ENCODE measurements at regions not wholly inside any gene's neighbourhood (a gene's known extent, or its start where the extent isn't known, plus 50 kb on each side); places are given as distances from the start of the nearest gene placed in this dataset.

DNA sequence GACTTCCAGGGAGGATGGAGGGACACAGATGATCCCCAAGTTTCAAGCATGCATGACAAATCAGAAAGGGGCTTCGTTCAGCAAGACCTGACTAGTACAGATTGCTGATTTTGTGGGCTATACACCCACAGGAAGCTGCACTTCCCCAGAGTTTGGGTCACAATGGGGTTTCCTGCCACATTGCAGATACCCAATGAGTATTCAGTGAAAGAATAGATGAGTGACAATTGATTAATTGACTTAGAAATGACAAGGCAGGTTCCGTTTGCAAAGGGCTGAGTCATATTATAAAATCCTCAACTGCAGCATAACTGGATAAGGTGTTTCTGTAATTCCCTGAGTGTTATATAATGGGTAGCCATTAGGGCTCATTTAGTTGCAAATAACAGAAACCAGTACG is 146.6 kb upstream of the TBL1X start:
- no peak for DNase-seq

DNA sequence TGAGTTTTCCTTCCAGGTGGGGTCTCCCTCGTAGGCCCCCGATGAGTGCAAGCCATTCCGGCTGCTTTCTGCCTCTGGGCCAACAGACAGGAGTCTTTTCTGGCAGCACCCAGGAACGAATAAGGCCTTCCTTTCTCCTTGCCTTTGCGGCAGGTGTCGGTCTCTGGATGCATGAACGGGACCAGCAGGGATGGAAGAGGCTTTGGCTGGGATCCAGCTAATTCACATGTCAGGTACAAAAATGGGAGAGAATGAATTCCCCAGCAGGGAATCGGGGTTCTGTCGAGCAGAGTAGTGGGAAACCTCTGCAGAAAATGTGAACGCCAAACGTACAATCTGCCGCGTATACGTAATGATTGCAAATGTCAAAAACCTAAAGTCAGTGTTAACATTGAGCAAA is 146.1 kb upstream of the TBL1X start:
- DNase-seq: no peak

DNA sequence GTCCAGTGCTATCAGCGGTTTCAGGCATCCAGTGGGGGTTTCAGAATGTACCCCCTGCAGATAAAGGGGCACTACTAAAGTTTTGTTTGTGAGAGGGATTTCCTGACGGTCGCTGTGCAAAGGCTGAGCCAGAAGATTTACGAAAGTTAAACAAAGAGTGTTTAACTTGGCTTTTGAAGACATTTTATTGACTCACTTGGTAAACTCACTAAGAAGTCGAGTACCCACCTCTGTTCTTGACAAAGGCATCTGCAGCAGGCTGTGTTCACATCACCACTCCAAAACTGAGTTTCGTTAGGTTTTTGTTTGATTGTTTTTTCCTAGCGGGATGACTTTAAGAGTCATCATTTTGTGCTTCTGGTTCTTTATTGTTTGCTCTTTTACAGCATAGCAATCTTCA is 143.9 kb upstream of the TBL1X start:
- DNase-seq: no peak

DNA sequence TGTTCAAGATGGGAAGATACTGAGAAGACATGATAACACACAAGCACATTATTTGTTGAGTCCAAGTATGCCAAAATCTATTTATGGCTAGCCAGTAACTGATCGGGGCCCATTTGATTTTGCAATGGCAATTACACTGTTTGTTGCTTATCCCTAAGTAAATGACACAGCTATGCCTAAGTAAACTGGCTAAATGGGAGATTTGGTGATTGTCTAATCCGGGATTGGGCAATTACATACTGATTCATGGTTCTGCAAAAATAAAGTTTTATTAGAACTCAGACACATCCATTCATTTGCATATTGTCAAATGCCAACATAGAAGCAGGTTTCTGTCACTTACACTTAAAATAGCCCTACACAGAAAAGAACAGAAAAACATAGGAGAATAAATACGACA is 140.2 kb upstream of the TBL1X start:
- DNase-seq: no peak

DNA sequence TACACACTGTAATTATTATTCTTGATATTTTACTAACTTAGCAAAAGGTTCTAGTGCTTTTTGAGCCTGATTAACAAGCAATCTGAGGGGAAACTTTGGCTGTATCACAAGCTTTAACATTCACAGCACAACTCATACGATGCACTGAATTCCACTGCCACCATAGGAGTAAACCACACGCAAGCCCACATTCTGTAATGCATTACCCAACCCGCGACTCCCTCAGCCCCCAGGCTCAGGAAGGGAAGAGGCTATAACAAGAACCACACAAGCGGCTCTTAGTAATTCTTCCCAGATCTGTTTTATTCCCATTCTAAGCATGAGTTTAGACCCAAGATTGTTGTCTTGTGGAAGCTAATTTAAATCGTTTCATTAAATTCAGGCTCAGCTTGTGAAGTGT is 138.5 kb upstream of the TBL1X start:
- no peak for DNase-seq

DNA sequence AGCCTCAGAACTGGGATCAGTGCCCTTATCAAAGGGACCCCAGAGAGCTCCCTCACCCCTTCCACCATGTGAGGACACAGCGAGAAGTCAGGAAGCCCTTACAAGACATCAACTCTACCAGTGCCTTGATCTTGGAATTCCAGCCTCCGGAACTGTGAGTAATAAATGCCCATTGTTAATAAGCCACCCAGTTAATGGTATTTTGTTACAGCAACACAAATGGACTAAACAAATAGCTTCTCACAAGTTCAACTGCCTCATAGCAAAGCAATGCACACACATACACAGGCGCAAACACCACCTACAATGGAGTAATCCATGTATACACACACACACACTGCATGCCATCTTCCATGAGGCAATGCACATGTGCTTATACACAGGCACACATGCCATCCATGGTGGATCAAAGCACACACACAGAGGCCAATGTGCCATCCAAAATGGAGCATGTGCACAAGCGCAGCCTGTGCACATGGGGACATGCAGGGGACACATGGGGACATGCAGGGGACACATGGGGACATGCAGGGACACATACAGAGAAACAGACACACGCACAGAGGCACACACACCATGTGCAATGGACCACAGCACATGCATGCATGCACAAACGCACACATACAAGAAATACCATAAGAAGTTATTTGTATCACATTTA is 137.6 kb upstream of the TBL1X start:
- DNase-seq: no peak

DNA sequence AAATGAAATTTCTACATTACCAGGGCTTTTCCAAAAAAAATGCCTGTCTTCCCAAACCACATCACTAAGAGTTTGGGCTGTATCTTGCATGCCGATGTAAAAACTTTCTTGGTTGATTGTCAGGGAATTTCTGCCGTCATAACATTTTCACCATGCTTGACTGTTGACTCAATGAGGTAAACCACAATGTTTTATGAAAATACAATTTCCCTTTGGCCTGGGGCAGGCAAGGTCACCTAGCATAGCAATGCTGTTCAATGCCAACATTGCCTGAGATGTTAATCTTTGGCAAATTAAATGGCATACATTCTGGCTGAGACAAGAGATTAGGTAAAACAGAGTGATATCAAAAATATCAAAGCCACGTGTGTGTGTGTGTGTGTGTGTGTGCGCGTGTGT is 137.1 kb upstream of the TBL1X start:
- DNase-seq: no peak

DNA sequence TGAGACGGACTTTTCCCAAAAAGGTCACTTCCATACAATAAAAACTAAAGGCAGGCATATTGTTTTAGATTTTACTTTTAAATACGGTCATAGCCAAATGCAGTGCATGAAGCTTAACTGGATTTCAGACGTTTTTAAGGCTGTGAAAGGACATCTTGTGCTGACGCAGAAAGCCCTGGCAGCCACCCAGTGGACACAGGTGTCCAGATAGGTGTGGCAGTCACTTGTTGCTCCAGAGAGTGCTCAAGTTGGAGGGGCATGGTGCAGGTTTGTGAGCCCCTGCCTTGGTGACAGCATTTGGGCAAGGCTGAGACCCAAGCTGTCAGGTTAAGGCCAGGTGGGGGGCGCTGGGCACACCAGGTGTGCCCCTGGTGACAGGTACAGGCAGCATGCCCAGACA is 135.8 kb upstream of the TBL1X start:
- DNase-seq: no peak

DNA sequence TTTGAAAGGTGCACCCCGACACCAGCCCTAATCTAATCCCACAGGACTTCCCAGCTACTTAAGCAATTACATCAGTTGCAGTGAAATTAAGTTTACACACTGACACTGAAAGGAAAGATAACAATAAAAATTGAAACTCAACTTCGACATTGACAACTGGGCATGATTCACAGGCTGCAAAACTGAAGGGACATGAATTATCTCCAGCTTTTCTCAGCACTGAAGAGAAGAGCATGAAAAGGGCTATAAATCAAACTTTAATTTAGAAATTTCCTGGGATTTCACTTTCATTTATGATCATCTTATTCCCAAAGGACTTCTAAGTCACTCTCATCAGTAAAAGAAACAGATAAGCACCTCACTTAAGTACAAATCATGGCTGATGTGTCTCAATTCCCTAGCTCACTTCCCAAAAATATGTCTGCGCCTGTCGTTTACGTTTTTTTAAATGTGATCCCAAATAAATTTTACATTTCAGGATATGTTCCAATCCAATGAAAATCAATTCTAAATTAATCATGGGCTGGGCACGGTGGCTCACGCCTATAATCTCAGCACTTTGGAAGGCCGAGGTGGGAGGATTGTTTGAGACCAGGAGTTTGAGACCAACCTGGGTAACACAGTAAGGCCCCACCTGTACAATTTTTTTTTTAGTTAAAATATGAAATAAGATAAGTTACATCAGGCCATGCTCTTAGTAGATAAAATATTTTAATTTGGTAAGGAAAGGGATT is 134.4 kb upstream of the TBL1X start:
- no peak for DNase-seq

DNA sequence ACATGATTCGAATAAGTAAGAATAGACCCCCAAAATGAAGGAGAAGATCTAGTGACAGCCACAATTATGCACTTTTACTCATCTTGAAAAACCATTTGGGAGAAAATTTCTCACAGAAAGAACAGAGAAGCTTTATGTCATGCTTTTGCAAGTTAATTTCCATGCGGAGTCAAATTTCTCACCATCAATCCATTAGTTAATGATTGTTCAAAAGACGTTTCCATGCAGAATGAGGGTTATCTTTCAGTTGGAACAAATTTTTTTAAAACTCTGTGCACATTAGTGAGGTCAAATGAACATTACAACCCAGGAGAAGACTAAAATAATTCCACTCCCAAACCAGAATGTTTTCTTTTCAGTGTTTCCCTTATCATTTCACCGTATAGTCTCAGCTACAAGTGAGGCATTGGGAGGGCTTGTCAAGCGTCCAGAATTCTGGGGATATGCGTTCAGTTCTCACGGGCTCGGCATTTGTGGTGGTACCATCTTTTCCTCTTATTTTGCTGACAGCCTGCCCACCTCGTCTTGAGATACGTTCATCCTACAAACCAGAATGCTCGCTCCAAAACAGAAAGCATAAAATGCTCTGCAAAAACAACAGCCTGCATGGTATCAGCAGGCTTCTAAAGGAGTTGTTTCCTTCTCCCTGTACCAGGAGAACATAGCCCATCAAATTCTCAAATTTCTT is 130.8 kb upstream of the TBL1X start:
- no peak for DNase-seq

DNA sequence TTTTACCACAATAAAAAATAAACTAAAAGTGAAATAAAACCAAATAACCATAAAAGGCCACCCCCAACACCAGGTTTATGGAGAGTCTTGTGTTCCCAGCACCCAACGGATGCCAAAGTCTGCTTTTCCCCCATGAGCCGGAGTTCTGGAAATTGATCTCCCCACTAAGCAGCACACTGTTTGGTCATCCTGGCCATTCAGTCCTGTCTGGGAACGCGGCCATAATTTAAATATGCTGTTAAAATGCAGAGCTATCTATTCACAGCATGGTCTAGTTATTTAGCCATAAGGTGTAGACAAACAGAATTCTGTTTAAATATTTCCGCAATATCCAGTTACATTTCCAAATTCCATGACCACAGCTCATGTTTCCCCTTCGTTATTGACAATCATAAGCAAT is 129.6 kb upstream of the TBL1X start:
- DNase-seq: no peak

DNA sequence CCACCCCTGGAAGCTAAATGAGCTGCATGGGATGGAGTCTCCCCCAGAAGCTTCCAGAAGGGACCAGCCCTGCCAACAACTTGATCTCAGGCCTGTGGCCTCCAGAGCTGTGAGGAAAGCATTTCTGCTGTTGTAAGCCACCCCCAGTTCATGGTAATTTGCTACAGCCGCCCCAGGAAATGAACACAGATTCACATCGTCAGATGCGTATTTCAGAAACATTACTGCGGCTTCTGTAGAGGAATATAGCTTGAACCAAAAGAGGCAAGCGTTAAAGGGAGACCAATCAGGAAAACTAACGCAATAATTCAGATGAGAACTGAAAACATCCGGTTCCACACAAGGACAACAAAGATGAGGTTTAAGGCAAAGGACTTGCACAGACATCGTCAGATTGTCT is 128.4 kb upstream of the TBL1X start:
- no peak for DNase-seq

DNA sequence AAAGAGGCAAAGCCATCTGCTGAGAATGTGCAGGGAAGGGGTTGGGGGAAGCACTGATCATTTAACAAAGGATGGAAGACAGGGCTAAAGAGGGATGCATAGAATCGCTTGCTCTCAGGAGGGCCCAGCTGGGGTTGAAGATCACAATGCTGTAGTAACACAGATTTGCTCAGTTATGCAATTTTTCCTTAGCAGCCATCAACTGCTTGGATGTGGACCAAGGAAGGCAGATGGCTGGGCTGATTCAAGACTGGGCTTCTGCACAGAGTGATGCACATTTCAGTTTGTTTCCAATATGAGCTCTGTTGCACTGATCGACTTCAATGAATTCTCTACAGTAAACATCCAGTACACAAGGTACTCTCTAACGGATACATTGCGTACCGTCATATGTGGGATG is 127.8 kb upstream of the TBL1X start:
- no peak for DNase-seq

DNA sequence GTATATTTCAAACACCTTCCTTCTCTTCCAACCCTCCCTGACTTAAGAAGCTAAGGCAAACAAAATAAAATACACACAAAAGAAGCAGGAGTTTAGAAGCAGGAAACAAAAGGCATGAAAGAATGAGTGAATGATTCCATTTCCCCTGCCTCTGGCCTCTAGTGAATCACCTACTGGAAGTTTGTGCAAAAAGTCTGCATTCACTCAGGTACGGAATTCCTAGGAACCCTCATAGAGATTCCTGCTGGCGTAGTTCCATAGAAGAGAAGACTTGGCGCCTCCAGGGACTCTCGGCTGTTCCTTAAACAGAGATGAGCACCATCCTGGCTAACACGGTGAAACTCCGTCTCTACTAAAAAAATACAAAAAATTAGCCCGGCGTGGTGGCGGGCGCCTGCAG is 125.9 kb upstream of the TBL1X start:
- DNase-seq: no peak

DNA sequence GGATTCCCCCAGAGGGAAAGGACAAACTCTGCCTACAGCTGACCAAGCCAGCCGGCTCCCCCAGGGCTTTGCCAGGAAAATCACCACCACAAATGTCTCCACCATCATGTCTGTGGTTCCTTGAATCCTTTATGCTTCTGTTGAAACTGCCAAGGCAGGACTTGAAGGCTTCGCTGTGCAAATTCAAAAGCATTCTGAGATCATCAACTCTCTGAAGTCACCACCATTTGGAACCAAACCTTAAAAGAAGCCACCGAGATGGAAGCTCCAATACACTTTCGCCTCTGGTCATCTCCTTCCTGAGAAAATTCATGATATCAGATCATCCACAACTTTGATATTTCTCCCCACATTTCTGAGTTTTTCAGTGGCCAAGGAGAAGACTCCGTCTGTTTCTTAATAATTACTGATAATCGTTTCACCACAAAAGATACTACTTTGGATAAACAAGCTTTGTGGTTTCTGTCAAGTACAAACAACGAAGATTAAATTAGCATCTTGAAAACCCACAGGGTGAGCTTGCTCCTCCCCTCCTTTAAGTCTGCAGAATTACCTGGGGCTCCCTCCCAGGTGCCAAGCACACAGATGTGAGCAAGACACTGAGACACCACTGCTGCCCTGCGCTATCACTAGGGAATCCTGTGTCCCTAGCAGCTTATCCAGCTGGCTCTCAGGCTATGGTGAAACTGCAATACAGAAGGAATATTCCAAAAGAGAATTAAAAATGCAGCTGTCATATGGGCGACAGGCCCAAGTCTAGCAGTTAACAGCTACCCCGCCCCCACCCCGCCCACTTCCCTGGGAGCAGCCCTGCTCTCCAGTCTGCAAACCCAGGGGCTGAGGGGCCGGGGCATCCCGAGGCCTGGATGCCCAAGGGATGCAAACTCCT is 125.0 kb upstream of the TBL1X start:
- peak; percentile 31 for DNase-seq

DNA sequence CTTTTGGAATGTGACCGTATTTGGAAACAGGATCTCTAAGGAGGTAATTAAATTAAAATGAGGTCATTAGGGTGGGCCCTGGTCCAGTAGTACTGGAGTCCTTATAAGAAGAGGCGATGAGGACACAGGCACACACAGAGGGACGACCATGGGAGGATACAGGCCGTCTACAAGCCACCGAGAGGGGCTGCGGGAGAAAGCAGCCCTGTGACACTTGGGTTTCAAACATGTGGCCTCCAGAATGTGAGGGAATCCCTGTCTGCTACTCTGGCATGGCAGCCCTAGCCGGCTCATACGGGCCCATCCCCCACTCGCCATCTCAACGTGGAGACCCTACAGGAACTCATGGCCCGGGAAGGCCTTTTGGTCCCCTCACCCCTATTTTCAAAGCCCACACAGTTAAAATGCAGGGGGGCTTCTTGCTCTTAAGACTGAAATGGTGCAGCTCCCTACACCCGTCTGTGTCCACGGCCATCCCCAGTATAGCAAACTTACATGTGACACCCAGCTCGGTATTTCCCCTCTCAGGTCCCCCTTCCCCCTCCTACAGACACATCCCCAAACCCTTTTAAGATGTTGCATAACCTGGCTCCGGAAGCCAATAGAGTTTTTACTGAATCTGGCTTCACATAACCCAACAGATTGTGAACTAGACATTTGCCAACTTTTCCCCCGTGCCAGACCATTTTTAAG is 124.1 kb upstream of the TBL1X start:
- peak; percentile 29 for DNase-seq

DNA sequence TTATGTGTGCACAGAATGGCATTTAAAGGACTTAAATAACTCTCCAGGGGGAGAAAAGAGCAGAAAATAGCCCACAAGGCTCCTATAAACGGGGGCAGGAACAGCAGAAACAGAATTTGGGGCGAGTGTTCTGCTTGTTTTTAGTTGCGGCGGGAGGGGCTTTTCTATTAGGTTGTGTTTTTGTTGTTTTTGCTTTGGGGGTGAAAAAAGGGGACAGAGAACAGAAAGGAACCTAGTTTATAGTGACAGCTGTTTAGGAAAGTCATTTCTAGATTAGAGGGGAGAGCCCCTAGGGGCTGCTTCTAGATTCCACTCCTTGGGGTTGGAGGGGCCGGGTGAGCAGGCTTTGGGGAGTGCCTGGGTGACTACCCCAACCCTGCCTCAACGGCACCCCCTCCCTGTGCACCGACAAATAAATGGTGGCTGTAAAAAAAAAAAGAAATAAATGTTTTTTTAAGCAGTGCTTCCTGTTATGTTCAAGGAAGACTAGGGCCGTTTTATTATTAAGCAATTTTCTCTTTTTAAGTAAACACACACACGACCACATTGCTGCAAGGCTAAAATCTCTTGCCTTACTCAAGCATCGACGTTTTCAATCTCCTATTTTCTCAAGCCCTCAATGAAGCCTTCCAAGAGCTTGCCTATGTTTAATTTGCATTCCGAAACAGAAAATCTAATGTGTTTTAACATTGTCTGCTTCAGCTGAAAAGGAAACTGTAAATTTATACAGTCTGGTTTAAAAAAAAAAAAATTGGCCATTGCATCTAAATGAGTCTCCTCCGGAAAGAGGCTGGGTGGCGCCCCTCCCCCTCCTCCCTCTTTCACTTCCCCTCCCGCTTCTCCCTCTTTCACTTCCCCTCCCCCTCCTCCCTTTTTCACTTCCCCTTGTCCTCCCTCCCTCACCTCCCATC is 123.3 kb upstream of the TBL1X start:
- peak; percentile 46 for DNase-seq

DNA sequence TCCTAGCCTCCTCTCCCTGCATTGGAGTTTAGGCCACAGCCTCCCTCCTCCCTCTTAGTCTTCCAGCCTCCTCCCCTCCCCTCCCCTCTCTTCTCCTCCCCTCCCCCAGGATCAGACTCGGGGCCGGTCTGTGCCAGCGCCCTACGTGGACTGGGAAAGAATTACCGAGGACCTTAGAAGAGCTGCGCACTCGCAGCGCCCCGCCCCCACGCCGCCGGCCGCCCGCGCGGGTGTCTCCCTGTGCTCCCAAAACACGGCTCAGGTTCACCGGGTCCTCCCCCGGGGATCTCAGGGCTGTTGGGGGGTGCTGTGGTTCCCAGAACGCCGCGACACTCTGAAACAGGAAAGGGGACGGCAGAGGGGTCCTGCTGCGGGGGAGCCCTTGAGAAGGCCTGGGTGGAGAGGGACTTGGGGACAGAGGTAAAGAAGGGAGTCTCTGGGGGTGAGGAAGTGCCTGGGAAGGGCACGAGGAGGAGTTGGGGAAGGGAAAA is 122.3 kb upstream of the TBL1X start:
- peak; percentile 29 for DNase-seq

DNA sequence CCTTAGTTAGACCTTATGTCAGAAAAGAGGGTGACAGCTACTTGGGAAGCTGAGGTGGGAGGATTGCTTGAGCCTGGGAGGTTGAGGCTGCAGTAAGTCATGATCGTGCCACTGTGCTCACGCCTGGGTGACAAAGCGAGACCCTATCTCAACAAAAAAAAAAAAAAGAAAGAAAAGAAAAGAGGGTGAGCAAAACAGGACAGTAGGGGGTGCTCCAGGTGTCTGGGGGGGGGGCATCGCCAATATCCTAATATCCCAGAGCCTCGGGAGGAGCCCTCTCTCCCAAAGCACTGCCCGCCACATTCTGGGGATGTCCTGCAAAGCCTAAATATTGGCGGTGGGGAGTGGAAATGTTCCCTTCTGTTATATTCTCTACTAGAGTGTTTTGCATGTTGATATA is 120.9 kb upstream of the TBL1X start:
- DNase-seq: no peak

DNA sequence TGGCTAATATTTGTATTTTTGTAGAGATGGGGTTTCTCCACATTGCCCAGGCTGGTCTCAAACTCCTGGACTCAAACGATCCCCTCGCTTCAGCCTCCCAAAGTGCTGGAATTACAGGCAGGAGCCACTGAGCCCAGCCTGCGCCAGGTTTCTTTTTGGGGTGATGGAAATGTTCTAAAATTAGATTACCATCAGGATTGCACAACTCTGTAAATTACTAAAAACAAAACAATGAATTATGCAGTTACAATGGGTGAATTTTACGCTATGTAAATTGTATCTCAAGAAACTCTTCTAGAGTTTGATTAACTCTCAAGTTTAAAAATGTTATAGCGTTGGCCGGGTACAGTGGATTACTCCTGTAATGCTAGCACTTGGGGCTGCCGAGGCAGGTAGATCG is 118.9 kb upstream of the TBL1X start:
- no peak for DNase-seq
